Urinary bladder (tissue), 3 donors: ENCODE measurements at regions not wholly inside any gene's neighbourhood (a gene's known extent, or its start where the extent isn't known, plus 50 kb on each side); places are given as distances from the start of the nearest gene placed in this dataset.

Experiments
- DNase-seq: peaks from one replicate; pipeline ENCODE4 v3.0.0-alpha.2; 2015; ENCODE audit errors: extremely low spot score
- H3K27ac ChIP-seq: one replicate; pipeline ENCODE4 v1.5.1; 2013; ENCODE audit warnings: low read depth, mild to moderate bottlenecking, moderate library complexity
- H3K36me3 ChIP-seq: one replicate; pipeline ENCODE4 v1.6.1; 2013; ENCODE audit warnings: mild to moderate bottlenecking, moderate library complexity; ENCODE audit not compliant: insufficient read depth
- H3K4me1 ChIP-seq: one replicate; pipeline ENCODE4 v1.6.1; 2013; ENCODE audit warnings: mild to moderate bottlenecking, moderate library complexity; ENCODE audit not compliant: insufficient read depth
- H3K4me3 ChIP-seq: one replicate; pipeline ENCODE4 v1.5.1; 2013; ENCODE audit warnings: low read depth, low read length
- WGBS: extraction: QIAGEN DNeasy Blood & Tissue Kit; methylation state at CpG from one replicate; pipeline ENCODE4 v1.1.7; 2013; 5-methylcytosine and 5-hydroxymethylcytosine counted together
- donor health status: healthy with polysubstance abuse.
- donor health status: healthy.

DNA sequence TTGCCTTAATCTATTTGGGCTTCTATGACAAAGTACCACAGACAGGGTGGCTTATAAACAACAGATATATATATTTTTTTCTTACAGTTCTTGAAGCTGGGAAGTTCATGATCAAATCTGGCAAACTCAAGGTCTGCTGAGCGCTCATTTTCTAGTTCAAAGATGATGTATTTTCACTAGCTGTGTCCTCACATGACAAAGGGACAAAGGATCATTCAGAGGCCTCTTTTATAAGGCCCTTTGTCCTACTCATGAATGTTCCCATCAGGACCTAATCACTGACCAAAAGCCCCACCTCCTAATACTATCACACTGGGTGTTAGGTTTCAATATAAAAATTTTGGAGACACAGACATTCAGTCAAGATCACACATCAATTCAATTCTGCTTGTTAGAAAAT is 2025.2 kb downstream of the PCDH7 start:
- WGBS, result 81% methylated on average over 1 of the region's 1 CpG

DNA sequence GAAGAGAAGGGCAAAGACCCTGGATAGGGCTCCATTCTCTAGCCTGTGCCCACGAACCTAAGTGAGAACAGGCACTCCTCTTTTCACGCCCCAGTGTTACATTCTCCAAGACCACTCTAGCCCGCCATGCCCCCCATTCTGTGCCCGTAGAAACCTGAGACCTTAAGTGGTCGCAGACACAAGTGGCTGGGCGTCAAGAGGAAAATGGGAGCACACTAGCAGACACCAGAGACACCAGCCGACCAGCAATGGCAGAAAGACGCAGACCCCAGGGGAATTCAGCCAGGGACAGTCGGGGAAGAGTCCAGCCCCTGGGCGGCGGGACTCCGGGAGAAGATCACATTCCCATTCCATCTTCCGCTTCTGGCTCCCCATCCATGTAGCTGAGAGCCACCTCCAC is 2027.9 kb downstream of the PCDH7 start:
- Histone ChIP-seq H3K27ac (no peak overlapping the region), H3K4me1 (no peaks in the 10 kb centered on the region), H3K4me3 (no peak overlapping the region), H3K36me3 (no peaks in the 10 kb centered on the region)
- DNase-seq, result no peak
- WGBS, result 96% methylated on average over 13 of the region's 13 CpGs

More for the DNA sequence above, 2025.2 kb downstream of the PCDH7 start:
- Histone ChIP-seq H3K27ac (no peak overlapping the region), H3K36me3 (no peaks in the 10 kb centered on the region), H3K4me3 (no peak overlapping the region), H3K4me1 (no peaks in the 10 kb centered on the region)
- no peak for DNase-seq

- H3K36me3 ChIP-seq, result no peaks in the 10 kb centered on the region
- no peaks in the 10 kb centered on the region for H3K4me1 ChIP-seq
- no peak for DNase-seq
- H3K27ac ChIP-seq, result no peak overlapping the region
- H3K4me3 ChIP-seq, result no peak overlapping the region
- 85% methylated on average over 9 of the region's 9 CpGs for WGBS
Measured at GRCh38 chr4:32748498-32748897, 2028.3 kb downstream of the PCDH7 start.

- Histone ChIP-seq H3K4me3 (no peak overlapping the region), H3K27ac (no peak overlapping the region), H3K4me1 (no peaks in the 10 kb centered on the region), H3K36me3 (no peaks in the 10 kb centered on the region)
- no peak for DNase-seq
- WGBS, result 95% methylated on average over 4 of the region's 4 CpGs
Measured at GRCh38 chr4:32752962-32753361, 2032.8 kb downstream of the PCDH7 start.

- H3K4me3 ChIP-seq, result no peak overlapping the region
- H3K4me1 ChIP-seq, result no peaks in the 10 kb centered on the region
- H3K36me3 ChIP-seq, result no peaks in the 10 kb centered on the region
- DNase-seq, result no peak
- H3K27ac ChIP-seq, result no peak overlapping the region
- 98% methylated on average over 2 of the region's 2 CpGs for WGBS
Measured at GRCh38 chr4:32768664-32769389, 2048.7 kb downstream of the PCDH7 start.

GRCh38 chr4:32771491-32771890 is 2051.3 kb downstream of the PCDH7 start:
- no peak for DNase-seq
- Histone ChIP-seq H3K4me1 (no peaks in the 10 kb centered on the region), H3K4me3 (no peak overlapping the region), H3K36me3 (no peaks in the 10 kb centered on the region), H3K27ac (no peak overlapping the region)
- WGBS, result 58% methylated on average over 6 of the region's 6 CpGs

GRCh38 chr4:32775049-32775448 is 2054.9 kb downstream of the PCDH7 start:
- H3K4me3 ChIP-seq, result no peak overlapping the region
- no peak overlapping the region for H3K27ac ChIP-seq
- no peak for DNase-seq
- H3K36me3 ChIP-seq, result no peaks in the 10 kb centered on the region
- H3K4me1 ChIP-seq, result no peaks in the 10 kb centered on the region
- 72% methylated on average over 5 of the region's 5 CpGs for WGBS

DNA sequence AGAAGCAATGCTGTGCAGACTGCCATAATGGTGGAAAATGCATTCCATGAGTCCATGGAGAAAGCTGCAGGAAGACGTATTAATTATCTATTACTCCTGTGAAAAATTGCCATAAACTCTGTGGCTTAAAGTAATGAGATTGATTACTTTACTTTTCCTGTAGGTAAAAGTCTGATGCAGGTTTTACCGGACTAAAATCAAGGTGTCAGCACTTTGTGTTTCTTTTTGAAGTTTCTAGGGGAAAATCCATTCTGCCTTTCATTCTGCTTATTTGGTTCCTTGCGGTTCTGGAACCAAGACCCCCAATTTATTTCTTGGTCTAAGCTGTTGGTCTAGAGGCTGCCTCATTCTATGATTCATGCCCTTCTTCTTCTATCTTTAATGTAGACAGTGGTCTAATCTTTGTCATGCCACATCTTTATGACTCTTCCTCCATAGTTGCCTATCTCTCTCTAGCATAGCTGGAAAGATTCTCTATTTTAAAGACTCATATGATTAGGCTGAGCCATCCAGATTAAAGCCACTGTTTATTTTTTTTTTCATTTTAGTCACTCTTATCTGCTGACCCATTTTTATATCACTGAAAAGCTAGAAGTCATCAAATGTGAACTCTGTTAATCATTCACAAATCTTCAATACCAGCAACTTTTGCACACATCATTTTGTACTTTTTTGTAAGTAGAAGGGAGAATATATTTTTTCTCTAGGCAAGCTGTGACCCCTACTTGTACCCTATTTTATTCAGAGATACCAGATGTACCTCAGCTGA is 2056.4 kb downstream of the PCDH7 start:
- 89% methylated on average over 3 of the region's 3 CpGs for WGBS
- no peaks in the 10 kb centered on the region for H3K36me3 ChIP-seq
- H3K27ac ChIP-seq, result no peak overlapping the region
- H3K4me3 ChIP-seq, result no peak overlapping the region
- DNase-seq, result no peak
- no peaks in the 10 kb centered on the region for H3K4me1 ChIP-seq

DNA sequence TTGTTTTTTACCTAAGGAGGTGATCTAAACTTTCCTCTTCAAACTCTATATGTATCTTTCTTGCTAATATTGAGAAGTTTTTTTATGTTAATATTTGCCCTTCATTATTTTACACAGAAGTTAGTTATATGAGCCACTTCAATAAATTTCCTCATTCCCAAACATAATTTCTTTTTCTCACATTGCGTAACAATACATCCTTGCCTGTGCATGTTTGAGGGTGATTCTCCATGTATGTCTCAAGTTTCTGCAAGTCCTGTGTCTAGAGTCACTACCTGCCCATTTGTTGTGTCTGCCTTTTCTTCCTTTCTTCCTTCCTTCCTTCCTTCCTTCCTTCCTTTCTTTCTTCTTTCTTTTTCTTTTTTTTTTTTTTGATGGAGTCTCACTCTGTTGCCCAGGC is 2057.9 kb downstream of the PCDH7 start:
- no peaks in the 10 kb centered on the region for H3K4me1 ChIP-seq
- no peak for DNase-seq
- 96% methylated on average over 1 of the region's 1 CpG for WGBS
- H3K4me3 ChIP-seq, result no peak overlapping the region
- H3K27ac ChIP-seq, result no peak overlapping the region
- no peaks in the 10 kb centered on the region for H3K36me3 ChIP-seq

GRCh38 chr4:32778938-32779337 is 2058.8 kb downstream of the PCDH7 start:
- WGBS, result 91% methylated on average over 1 of the region's 1 CpG
- Histone ChIP-seq H3K4me3 (no peak overlapping the region), H3K27ac (no peak overlapping the region), H3K4me1 (no peaks in the 10 kb centered on the region), H3K36me3 (no peaks in the 10 kb centered on the region)
- DNase-seq, result no peak

- DNase-seq, result no peak
- H3K4me1 ChIP-seq, result no peaks in the 10 kb centered on the region
- H3K36me3 ChIP-seq, result no peaks in the 10 kb centered on the region
- H3K27ac ChIP-seq, result peak overlapping the region; percentile 10
- H3K4me3 ChIP-seq, result no peak overlapping the region
Measured at GRCh38 chr4:32789026-32789608, 2068.9 kb downstream of the PCDH7 start.

GRCh38 chr4:32790803-32791202 is 2070.6 kb downstream of the PCDH7 start:
- H3K27ac ChIP-seq, result no peak overlapping the region
- H3K4me1 ChIP-seq, result no peaks in the 10 kb centered on the region
- H3K36me3 ChIP-seq, result no peaks in the 10 kb centered on the region
- no peak overlapping the region for H3K4me3 ChIP-seq
- no peak for DNase-seq
- 46% methylated on average over 1 of the region's 1 CpG for WGBS

GRCh38 chr4:32798471-32799159 is 2078.4 kb downstream of the PCDH7 start:
- H3K27ac ChIP-seq, result no peak overlapping the region
- WGBS, result 87% methylated on average over 9 of the region's 9 CpGs
- H3K36me3 ChIP-seq, result no peaks in the 10 kb centered on the region
- no peaks in the 10 kb centered on the region for H3K4me1 ChIP-seq
- no peak for DNase-seq
- no peak overlapping the region for H3K4me3 ChIP-seq
